Cardiac fibroblast (primary cell): ENCODE measurements at regions not wholly inside any gene's neighbourhood (a gene's known extent, or its start where the extent isn't known, plus 50 kb on each side); places are given as distances from the start of the nearest gene placed in this dataset.

ENCODE experiments used
- DNase-seq, 2 donors: peaks; one replicate each; pipeline versions ENCODE4 v3.0.0 to v3.0.0-alpha.2; 2010; ENCODE audit warnings: low read depth in 2 of 2
- H3K4me3 ChIP-seq, 2 donors: replicated peaks in 1 of 2; 1 replicate in 1 of 2; 2 replicates in 1 of 2; pipeline ENCODE4 v1.5.1; 2011; ENCODE audit warnings: low read depth in 2 of 2, low read length in 2 of 2, mild to moderate bottlenecking in 2 of 2, moderate library complexity in 1 of 2
- CTCF ChIP-seq: IDR thresholded peaks from one replicate; pipeline ENCODE4 v1.5.1; 2011; ENCODE audit warnings: low read depth, mild to moderate bottlenecking, low read length, inconsistent platforms

DNA sequence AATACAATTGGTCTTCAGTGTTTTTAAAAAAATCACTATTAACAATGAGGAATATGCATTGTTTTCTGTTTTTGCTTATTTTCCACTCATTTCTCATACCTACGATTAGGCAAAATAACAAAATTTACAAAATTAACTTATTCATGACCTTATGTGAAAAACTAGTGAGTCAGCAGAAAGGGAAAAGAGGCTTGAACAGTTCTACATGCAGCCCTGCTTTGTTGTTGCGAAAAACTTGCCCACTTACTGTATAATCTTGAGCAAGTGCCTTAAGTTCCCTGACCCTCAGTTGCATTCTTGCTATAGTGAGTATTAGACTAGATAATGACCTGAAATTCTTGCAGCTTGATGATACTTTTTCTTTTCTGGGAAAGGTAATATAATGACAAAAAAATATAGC is 551.1 kb upstream of the BCHE start:
- no peak overlapping the region for H3K4me3 ChIP-seq
- TF ChIP-seq CTCF = no peak
- DNase-seq = no peak

- no peak overlapping the region for H3K4me3 ChIP-seq
- no peak for DNase-seq
- no peak for TF ChIP-seq CTCF
Measured at GRCh38 chr3:166372571-166373106, 535.4 kb upstream of the BCHE start.

GRCh38 chr3:166367947-166368533 is 530.8 kb upstream of the BCHE start:
- no peak for DNase-seq
- TF ChIP-seq CTCF = no peak
- H3K4me3 ChIP-seq = no peak overlapping the region

- TF ChIP-seq CTCF = no peak
- DNase-seq = no peak
- no peak overlapping the region for H3K4me3 ChIP-seq
Measured at GRCh38 chr3:166362698-166363097, 525.5 kb upstream of the BCHE start.

- TF ChIP-seq CTCF = no peak
- H3K4me3 ChIP-seq = no peak overlapping the region
- DNase-seq = no peak
Measured at GRCh38 chr3:166360720-166361119, 523.5 kb upstream of the BCHE start.

DNA sequence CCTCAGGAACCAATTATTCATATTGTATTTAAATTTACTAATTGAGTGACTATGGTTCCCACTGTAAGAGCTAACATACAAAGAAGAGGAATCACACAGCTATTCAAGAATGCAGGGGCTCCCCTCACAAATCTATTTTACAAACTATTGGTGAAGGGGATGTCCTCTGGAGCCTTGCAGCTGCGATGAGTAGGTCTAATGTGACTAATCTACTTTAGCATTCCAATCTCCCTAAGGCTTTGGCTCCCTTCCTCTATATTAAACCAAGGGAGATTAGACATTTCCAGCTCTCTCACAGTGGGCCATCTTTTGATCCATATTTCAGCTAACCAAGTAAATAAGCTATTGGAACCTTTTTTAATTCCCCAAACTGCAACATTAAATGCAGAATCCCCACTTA is 514.2 kb upstream of the BCHE start:
- no peak overlapping the region for H3K4me3 ChIP-seq
- TF ChIP-seq CTCF = no peak
- no peak for DNase-seq
